Vagina (tissue), 2 donors: ENCODE measurements at regions not wholly inside any gene's neighbourhood (a gene's known extent, or its start where the extent isn't known, plus 50 kb on each side); places are given as distances from the start of the nearest gene placed in this dataset.

Source experiments
- DNase-seq, 2 donors: peaks; one replicate each; pipeline ENCODE4 v3.0.0-alpha.2; 2017; ENCODE audit errors: extremely low spot score in 2 of 2
- H3K27ac ChIP-seq: fragments of 200-600 bp; sonication (generic); one replicate; pipeline ENCODE4 v1.5.1; 2019
- H3K27me3 ChIP-seq: fragments of 200-600 bp; sonication (generic); one replicate; pipeline ENCODE4 v1.5.1; 2019
- H3K36me3 ChIP-seq, 2 donors: fragments of 200-600 bp; sonication (generic); one replicate each; pipeline ENCODE4 v1.5.1; 2017 to 2019
- H3K4me1 ChIP-seq: fragments of 200-600 bp; sonication (generic); one replicate; pipeline ENCODE4 v1.5.1; 2019
- H3K4me3 ChIP-seq, 2 donors: fragments of 200-600 bp; sonication (generic); 1 replicate in 1 of 2; 2 replicates in 1 of 2; pipeline ENCODE4 v1.5.1; 2016 to 2019
- H3K9me3 ChIP-seq: fragments of 200-600 bp; sonication (generic); one replicate; pipeline ENCODE4 v1.5.1; 2019
- CTCF ChIP-seq, 3 experiments: fragments of 450-650 bp in 2 of 3; fragments of 200-600 bp in 1 of 3; sonication (generic) in 1 of 3; IDR thresholded peaks; one replicate each; pipeline ENCODE4 v1.5.1; 2017 to 2019; ENCODE audit warnings: antibody characterized with exemption in 3 of 3, mild to moderate bottlenecking in 2 of 3, moderate library complexity in 2 of 3
- POLR2A ChIP-seq, 2 donors: fragments of 450-650 bp; IDR thresholded peaks; one replicate each; pipeline ENCODE4 v1.6.1; 2017; ENCODE audit warnings: antibody characterized with exemption in 2 of 2, mild to moderate bottlenecking in 2 of 2, moderate library complexity in 2 of 2
- POLR2AphosphoS5 ChIP-seq, 2 donors: sonication (generic); formaldehyde crosslinking; IDR thresholded peaks; one replicate each; pipeline ENCODE4 v1.9.0; 2017; ENCODE audit warnings: antibody characterized with exemption in 2 of 2, mild to moderate bottlenecking in 2 of 2, low read depth in 1 of 2; ENCODE audit not compliant: insufficient read depth in 1 of 2
- intact Hi-C: fragments of 100-400 bp; cut with DNase I; formaldehyde crosslinking; loops from one replicate; pipeline ENCODE4 v1.15.1; 2023

- no peak overlapping the region for H3K4me3 ChIP-seq
- no peak overlapping the region for H3K27ac ChIP-seq
- TF ChIP-seq POLR2A (IDR thresholded peaks at IDR 0.05) (no peak), CTCF (IDR thresholded peaks at IDR 0.05) (no peak), POLR2AphosphoS5 (IDR thresholded peaks at IDR 0.05; ENCODE audit: insufficient read depth in 1 of 2, low read depth in 1 of 2) (no peak)
- no peaks in the 10 kb centered on the region for H3K27me3 ChIP-seq
- DNase-seq, result no peak
- intact Hi-C loops, result no loop called here
- H3K9me3 ChIP-seq, result no peaks in the 10 kb centered on the region
- no peaks in the 10 kb centered on the region for H3K4me1 ChIP-seq
- H3K36me3 ChIP-seq, result no peaks in the 10 kb centered on the region
These were observed 172.6 kb downstream of the SATB1 start for GRCh38 chr3:18252578-18252977.

- TF ChIP-seq CTCF (IDR thresholded peaks at IDR 0.05) (no peak), POLR2AphosphoS5 (IDR thresholded peaks at IDR 0.05; ENCODE audit: insufficient read depth in 1 of 2, low read depth in 1 of 2) (no peak), POLR2A (IDR thresholded peaks at IDR 0.05) (no peak)
- Histone ChIP-seq H3K27me3 (no peaks in the 10 kb centered on the region), H3K4me1 (no peaks in the 10 kb centered on the region), H3K36me3 (no peaks in the 10 kb centered on the region), H3K4me3 (no peak overlapping the region), H3K9me3 (no peaks in the 10 kb centered on the region), H3K27ac (no peak overlapping the region)
- no peak for DNase-seq
- intact Hi-C loops, result no loop called here
These were observed 174.1 kb downstream of the SATB1 start for GRCh38 chr3:18250991-18251390.

GRCh38 chr3:18249126-18249525, 176.0 kb downstream of the SATB1 start:
- Histone ChIP-seq H3K4me3 (no peak overlapping the region), H3K9me3 (no peaks in the 10 kb centered on the region), H3K36me3 (no peaks in the 10 kb centered on the region), H3K4me1 (no peaks in the 10 kb centered on the region), H3K27me3 (no peaks in the 10 kb centered on the region), H3K27ac (no peak overlapping the region)
- no peak for DNase-seq
- TF ChIP-seq CTCF (IDR thresholded peaks at IDR 0.05) (no peak), POLR2A (IDR thresholded peaks at IDR 0.05) (no peak), POLR2AphosphoS5 (IDR thresholded peaks at IDR 0.05; ENCODE audit: insufficient read depth in 1 of 2, low read depth in 1 of 2) (no peak)
- intact Hi-C loops, result no loop called here

GRCh38 chr3:18247776-18248310, 177.3 kb downstream of the SATB1 start:
- Histone ChIP-seq H3K9me3 (no peaks in the 10 kb centered on the region), H3K4me3 (no peak overlapping the region), H3K36me3 (no peaks in the 10 kb centered on the region), H3K27ac (no peak overlapping the region), H3K4me1 (no peaks in the 10 kb centered on the region), H3K27me3 (no peaks in the 10 kb centered on the region)
- intact Hi-C loops, result no loop called here
- DNase-seq, result no peak
- TF ChIP-seq POLR2AphosphoS5 (IDR thresholded peaks at IDR 0.05; ENCODE audit: insufficient read depth in 1 of 2, low read depth in 1 of 2), result no peak
- TF ChIP-seq CTCF (IDR thresholded peaks at IDR 0.05), result no peak
- no peak for TF ChIP-seq POLR2A (IDR thresholded peaks at IDR 0.05)

GRCh38 chr3:18247139-18247695, 177.9 kb downstream of the SATB1 start:
- Histone ChIP-seq H3K4me1 (no peaks in the 10 kb centered on the region), H3K36me3 (no peaks in the 10 kb centered on the region), H3K9me3 (no peaks in the 10 kb centered on the region), H3K27me3 (no peaks in the 10 kb centered on the region), H3K27ac (no peak overlapping the region), H3K4me3 (no peak overlapping the region)
- no peak for TF ChIP-seq POLR2A (IDR thresholded peaks at IDR 0.05)
- TF ChIP-seq CTCF (IDR thresholded peaks at IDR 0.05), result no peak
- no peak for TF ChIP-seq POLR2AphosphoS5 (IDR thresholded peaks at IDR 0.05; ENCODE audit: insufficient read depth in 1 of 2, low read depth in 1 of 2)
- no peak for DNase-seq
- intact Hi-C loops, result no loop called here
